ENCODE measurements at regions not wholly inside any gene's neighbourhood (a gene's known extent, or its start where the extent isn't known, plus 50 kb on each side); places are given as distances from the start of the nearest gene placed in this dataset.
"Not testable (repeated sequence)": the region's sequence is repeated elsewhere in the genome, so short reads cannot be mapped to it uniquely, and the experiment has no call there.

DNA sequence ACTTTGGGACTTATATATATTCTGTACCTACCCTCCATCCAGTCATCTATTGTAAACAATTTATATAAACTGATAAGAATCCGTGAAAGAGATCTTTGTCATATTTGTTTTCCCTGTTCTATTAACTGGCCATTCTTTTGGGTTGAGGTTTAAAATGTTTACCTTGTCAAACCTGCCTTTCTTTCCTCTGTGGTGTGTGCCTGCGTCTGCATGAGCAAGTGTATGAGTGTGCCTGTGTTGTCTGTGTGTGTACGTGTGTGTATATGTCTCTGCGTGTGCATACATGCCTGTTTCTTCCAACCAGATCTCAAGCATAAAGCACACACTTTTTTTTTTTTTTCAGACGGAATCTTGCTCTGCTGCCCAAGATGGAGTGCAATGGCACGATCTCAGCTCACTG lies 201.5 kb downstream of the C16orf95 start:
- H3K27me3 Mint-ChIP-seq, result peaks cover 7% of the 10 kb centered on the region
- DNase-seq, result no peak
- CTCF ChIA-PET, result no interaction called here
- no peaks in the 10 kb centered on the region for H3K36me3 Mint-ChIP-seq
- no peaks in the 10 kb centered on the region for H3K4me1 Mint-ChIP-seq
- H3K9me3 Mint-ChIP-seq, result no peaks in the 10 kb centered on the region
- H3K27ac Mint-ChIP-seq, result no peak overlapping the region
- H3K4me3 Mint-ChIP-seq, result no peak overlapping the region

DNA sequence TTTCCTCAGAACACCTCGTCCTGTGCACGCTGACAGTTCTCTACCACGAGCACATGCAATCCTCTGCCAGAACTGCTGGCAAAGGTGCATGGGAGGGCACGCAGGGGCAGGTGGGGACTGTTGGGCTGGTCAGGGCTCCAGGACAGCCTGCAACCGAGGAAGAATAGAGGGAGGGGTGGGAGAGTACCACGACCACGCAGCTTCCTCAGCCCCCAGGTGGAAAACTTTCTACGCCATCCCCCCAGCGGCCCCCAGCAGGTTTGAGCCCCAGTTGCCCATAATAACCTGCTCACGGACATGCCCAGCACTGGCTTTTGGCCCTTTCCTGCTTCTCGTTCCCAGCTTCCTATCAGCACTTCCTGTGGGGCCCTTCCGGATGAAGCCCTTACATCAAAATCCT lies 199.3 kb downstream of the C16orf95 start:
- Mint-ChIP-seq H3K4me3 (no peak overlapping the region), H3K27ac (no peak overlapping the region), H3K9me3 (no peaks in the 10 kb centered on the region), H3K27me3 (peaks cover 7% of the 10 kb centered on the region), H3K36me3 (no peaks in the 10 kb centered on the region), H3K4me1 (no peaks in the 10 kb centered on the region)
- CTCF ChIA-PET, result interaction anchor here (0.6 kb wide), 1 partner anchor 496 kb away, joined by 3 read pairs; no protein-coding TSS in a partner anchor
- no peak for DNase-seq

DNA sequence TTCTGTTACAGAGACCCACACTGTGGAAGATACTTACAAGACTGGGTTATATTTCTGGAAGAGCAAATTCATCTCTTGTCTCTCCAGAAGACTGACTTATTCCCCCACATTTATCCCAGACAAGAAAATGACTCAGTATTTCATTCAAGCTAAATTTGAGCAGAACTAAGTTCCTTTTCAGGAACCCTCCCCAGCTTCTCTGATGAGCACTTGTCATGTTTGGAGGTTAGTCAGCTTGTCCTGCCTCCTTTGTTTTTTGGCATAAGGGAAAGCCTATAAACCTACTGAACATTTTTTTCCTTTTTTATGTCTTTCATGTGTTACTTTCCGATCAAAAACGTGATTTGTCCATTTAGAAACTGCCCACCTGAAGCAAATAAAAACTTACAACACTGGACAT lies 198.0 kb downstream of the C16orf95 start:
- CTCF ChIA-PET, result no interaction called here
- no peaks in the 10 kb centered on the region for H3K4me1 Mint-ChIP-seq
- peaks cover 7% of the 10 kb centered on the region for H3K27me3 Mint-ChIP-seq
- no peaks in the 10 kb centered on the region for H3K36me3 Mint-ChIP-seq
- no peak overlapping the region for H3K27ac Mint-ChIP-seq
- no peak for DNase-seq
- no peak overlapping the region for H3K4me3 Mint-ChIP-seq
- peaks cover 3% of the 10 kb centered on the region for H3K9me3 Mint-ChIP-seq

DNA sequence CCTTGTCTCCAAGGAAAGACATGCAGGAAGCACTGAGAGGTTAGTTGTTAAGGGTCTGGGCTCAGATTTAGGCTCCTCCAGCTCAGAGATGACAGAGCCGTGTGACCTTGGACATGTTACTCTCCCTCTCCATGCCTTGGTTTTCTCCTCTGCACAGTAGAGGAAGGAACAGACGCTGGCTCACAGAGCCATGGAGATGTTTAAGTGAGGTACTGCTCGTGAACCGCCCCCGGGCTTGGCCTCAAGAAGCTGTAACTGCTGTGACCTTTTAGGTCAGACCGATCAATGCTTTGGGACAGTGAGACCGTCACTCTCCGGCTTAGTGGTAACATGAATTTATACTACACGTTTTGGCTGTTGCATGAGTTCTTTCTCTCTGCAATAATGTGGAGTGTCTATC lies 197.4 kb downstream of the C16orf95 start:
- Mint-ChIP-seq H3K9me3 (peaks cover 3% of the 10 kb centered on the region), H3K27me3 (peaks cover 7% of the 10 kb centered on the region), H3K36me3 (no peaks in the 10 kb centered on the region), H3K4me3 (no peak overlapping the region), H3K27ac (no peak overlapping the region), H3K4me1 (no peaks in the 10 kb centered on the region)
- CTCF ChIA-PET, result no interaction called here
- no peak for DNase-seq

DNA sequence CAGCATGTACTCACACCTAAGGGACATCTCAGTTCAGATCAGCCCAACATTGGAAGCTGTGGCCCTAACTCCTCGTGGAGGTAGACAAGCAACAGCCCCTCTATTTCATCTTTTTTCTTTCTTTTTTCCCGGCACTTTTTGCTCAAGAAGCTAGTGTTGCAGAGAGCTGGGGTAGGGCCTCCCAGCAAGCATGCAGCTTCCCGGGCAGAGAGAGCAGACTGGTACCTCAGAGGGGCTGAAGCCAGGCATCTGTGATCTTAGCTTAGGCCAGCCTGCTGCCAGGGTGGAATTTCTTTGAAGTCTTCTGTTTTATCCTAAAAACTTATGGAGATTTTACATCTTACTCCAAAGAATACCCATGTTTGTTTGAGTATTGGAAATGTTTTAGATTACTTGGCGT lies 195.4 kb downstream of the C16orf95 start:
- H3K9me3 Mint-ChIP-seq, result peaks cover 3% of the 10 kb centered on the region
- peaks cover 7% of the 10 kb centered on the region for H3K27me3 Mint-ChIP-seq

DNA sequence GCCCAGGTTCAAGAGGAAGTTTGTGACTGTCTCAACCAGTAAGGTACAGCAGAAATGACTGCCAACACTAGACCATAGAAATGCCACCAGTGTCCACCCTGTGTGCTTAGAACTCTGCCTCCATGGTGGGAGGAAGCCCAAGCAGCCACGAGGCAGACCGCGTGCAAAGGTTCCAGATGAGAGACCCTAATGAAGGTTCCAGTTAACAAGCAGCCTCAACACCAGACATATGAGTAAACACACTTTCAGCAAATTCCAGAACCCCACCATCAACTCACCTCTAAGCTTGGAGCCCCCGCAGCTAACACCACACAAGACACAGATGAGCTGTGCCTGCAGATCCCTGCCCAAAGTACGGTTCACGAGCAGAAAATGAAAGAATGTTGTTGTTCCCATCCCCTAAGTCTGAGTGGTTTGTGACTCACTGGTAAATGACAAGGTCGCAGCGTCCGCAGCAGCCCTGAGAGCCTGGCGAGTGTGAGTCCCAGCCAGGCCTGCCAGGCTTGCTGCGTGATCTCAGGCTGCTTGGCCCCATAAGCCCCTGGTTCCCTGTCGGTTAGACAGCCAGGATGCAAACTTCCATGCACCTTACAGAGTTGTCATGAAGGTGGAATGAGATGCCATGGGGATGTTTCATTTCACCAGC lies 193.7 kb downstream of the C16orf95 start:
- Mint-ChIP-seq H3K27ac (no peak overlapping the region), H3K36me3 (no peaks in the 10 kb centered on the region), H3K9me3 (peaks cover 3% of the 10 kb centered on the region), H3K4me3 (no peak overlapping the region), H3K27me3 (no peaks in the 10 kb centered on the region), H3K4me1 (no peaks in the 10 kb centered on the region)
- DNase-seq, result no peak
- CTCF ChIA-PET, result no interaction called here

More for the DNA sequence above, 195.4 kb downstream of the C16orf95 start:
- CTCF ChIA-PET, result no interaction called here
- Mint-ChIP-seq H3K4me3 (no peak overlapping the region), H3K4me1 (no peaks in the 10 kb centered on the region), H3K27ac (no peak overlapping the region), H3K36me3 (no peaks in the 10 kb centered on the region)
- DNase-seq, result no peak

DNA sequence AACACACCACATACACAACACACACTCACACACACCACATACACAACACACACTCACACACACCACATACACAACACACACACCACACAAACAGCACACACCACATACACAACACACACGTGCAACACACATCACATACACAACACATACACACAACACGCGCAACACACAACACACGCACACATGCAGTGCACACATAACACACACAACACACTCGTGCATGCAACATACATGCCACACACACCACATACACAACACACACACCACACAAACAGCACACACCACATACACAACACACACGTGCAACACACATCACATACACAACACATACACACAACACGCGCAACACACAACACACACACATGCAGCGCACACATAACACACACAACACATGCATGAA lies 192.8 kb downstream of the C16orf95 start:
- H3K27me3 Mint-ChIP-seq, H3K27ac Mint-ChIP-seq, CTCF ChIA-PET, H3K4me1 Mint-ChIP-seq, DNase-seq, H3K9me3 Mint-ChIP-seq, H3K4me3 Mint-ChIP-seq, H3K36me3 Mint-ChIP-seq: not testable (repeated sequence)

DNA sequence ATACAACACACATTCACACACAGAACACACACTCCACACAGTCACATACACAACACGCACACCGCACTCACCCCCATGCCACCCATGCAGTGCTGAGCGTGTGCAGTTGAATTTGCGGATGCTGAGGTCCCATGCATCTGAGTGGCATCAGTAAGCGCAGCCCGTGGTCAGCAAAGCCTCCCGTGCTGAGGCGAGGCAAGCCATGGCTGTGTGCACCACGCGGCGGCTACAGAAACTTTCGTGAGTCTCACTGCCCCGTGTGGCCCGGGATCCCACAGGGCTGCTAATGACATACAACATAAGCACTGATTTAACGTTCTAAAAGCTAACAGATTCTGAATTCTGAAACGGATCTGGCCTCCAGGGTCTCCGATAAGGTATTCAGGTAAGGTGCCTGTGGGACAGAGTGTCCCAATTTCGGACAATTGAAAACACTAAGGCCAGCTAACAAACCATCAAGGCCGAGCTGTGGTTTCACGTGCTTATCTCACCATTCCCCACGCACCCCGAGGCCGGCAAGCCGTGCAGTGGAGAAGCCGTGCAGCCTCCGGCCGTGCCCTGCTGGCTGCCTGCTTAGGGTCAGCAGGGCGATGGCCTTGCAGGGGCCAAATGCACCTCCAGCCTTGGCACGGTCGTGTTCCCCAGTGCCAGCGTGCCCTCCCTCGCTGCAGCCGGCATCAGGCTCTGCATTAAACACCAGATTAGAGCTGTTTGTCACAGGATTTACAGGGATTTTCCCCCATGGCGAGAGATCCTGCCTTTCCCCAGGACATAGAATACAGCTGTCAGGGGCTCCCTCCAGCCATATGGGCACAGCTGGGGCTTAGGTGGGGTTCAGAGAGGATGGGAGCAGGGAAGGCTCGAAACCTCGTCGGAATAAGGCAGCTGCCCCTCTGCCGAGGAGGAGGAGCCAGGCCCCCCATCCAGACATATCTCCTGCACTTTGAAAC lies 191.7 kb downstream of the C16orf95 start:
- peaks cover 3% of the 10 kb centered on the region for H3K9me3 Mint-ChIP-seq
- no peaks in the 10 kb centered on the region for H3K27me3 Mint-ChIP-seq
- H3K36me3 Mint-ChIP-seq, result no peaks in the 10 kb centered on the region
- no peak overlapping the region for H3K27ac Mint-ChIP-seq
- H3K4me1 Mint-ChIP-seq, result no peaks in the 10 kb centered on the region
- no peak overlapping the region for H3K4me3 Mint-ChIP-seq
- DNase-seq, result no peak
- CTCF ChIA-PET, result no interaction called here

DNA sequence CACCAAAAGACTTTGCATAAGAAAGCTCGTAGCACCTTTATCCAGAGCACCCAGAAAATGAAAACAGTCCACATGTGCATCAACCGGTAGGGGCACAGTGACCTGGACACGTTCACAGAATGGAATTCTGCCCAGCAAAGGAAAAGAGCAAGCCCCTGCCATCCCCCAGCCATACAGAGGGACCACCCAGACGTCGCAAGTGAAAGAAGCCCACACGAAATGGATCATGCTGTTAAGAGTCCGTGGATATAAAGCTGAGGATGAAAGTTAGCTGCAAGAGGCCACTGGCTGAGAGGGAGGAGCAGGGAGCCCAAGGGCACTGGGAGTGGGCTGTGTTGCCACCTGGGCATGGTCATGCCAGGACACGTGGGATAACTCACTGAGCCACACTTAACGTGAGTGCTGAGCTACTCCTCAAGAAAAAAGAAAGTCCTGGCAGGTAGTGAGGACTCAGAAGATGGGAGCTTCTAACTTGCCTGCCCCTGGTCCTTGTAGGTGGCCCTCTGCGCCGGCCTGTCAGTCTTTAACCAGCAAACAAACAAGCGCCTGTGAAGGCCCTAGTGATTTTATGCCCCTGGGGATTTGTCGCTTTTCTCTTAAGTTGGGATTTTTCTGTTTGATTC lies 190.7 kb downstream of the C16orf95 start:
- CTCF ChIA-PET, result no interaction called here
- no peak overlapping the region for H3K4me3 Mint-ChIP-seq
- no peaks in the 10 kb centered on the region for H3K4me1 Mint-ChIP-seq
- H3K36me3 Mint-ChIP-seq, result no peaks in the 10 kb centered on the region
- H3K27ac Mint-ChIP-seq, result no peak overlapping the region
- DNase-seq, result no peak
- no peaks in the 10 kb centered on the region for H3K27me3 Mint-ChIP-seq
- H3K9me3 Mint-ChIP-seq, result peaks cover 3% of the 10 kb centered on the region

DNA sequence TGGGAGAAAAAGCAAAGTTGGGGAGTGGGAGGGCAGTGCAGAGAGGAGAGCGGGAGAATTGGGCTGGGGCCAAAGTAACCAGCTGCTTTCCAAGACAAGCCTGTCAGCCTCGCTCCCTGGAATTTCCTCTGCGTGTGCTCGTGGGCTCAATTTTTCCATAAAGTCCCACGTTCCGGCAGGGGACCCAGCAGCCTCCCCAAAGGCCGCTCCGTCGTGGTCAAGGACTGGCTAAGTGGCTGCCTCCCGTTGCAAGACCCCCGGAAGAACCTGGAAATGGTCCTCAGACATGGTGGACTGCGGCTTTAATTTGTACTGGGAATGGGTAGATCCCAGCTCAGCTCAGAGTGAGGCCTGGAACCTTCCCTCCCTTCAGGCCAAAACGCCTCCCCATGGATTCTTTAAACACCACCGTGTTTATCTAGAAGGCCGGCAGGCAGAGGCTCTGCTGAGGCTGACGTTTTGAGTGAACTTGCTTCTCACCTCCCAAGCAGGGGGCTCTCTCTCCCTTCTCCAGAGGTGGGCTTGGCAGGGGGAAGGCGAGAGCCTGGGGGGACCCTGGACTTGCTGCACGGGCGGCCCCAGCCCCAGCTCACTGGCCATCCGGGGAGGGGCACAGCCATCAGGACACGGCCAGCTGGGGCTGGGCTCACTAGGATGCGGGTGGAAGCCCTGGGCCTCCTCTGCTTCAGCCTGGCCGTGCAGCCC lies 190.0 kb downstream of the C16orf95 start:
- CTCF ChIA-PET, result no interaction called here
- DNase-seq, result no peak

DNA sequence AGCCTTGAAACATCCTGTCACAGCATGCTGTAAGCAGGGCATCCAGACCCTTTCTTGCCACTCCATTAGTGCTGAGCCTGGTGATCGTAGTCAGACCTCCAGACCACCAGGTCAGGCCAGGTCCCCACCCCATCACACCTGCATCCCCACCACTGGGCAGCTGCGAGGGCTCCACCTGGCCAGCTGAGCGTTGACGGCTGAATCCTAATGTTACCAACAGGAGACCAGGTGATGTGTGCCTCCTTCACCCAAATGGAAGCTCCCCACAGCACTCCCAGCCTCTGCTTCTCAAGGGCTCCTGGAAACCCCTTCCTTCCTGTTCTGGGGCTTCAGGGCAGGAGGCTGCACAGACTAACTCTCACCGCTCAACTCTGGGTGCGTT lies 189.4 kb downstream of the C16orf95 start:
- H3K4me3 Mint-ChIP-seq, result no peak overlapping the region
- H3K4me1 Mint-ChIP-seq, result no peaks in the 10 kb centered on the region
- CTCF ChIA-PET, result no interaction called here
- no peak overlapping the region for H3K27ac Mint-ChIP-seq
- H3K36me3 Mint-ChIP-seq, result no peaks in the 10 kb centered on the region
- peaks cover 3% of the 10 kb centered on the region for H3K9me3 Mint-ChIP-seq
- DNase-seq, result no peak
- H3K27me3 Mint-ChIP-seq, result no peaks in the 10 kb centered on the region

More for the DNA sequence above, 190.0 kb downstream of the C16orf95 start:
- Mint-ChIP-seq H3K4me3 (no peak overlapping the region), H3K27ac (no peak overlapping the region), H3K4me1 (no peaks in the 10 kb centered on the region), H3K27me3 (no peaks in the 10 kb centered on the region), H3K9me3 (peaks cover 3% of the 10 kb centered on the region), H3K36me3 (no peaks in the 10 kb centered on the region)

DNA sequence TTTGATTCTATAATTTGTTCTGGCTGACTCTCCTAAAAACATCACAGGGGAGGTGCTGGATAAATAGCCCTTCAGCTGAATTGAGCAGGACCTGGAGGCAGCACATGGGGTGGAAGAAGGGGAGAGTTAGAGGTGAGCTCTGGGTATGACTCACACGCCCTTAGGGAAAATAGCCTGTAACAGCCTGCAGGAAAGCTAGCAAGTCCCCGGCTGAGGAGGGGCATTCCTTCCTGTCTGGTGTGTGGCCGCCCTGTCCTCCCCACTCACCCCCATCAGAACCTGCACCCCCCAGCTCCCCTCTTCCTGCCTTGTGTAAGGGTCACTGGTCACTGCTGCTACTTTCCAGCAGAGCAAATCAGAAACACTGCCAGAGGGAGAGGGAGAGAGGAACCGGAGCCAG lies 187.4 kb downstream of the C16orf95 start:
- H3K27ac Mint-ChIP-seq, result no peak overlapping the region
- DNase-seq, result no peak
- CTCF ChIA-PET, result no interaction called here
- H3K4me3 Mint-ChIP-seq, result no peak overlapping the region
- H3K27me3 Mint-ChIP-seq, result no peaks in the 10 kb centered on the region
- H3K4me1 Mint-ChIP-seq, result no peaks in the 10 kb centered on the region
- no peaks in the 10 kb centered on the region for H3K36me3 Mint-ChIP-seq
- no peaks in the 10 kb centered on the region for H3K9me3 Mint-ChIP-seq

DNA sequence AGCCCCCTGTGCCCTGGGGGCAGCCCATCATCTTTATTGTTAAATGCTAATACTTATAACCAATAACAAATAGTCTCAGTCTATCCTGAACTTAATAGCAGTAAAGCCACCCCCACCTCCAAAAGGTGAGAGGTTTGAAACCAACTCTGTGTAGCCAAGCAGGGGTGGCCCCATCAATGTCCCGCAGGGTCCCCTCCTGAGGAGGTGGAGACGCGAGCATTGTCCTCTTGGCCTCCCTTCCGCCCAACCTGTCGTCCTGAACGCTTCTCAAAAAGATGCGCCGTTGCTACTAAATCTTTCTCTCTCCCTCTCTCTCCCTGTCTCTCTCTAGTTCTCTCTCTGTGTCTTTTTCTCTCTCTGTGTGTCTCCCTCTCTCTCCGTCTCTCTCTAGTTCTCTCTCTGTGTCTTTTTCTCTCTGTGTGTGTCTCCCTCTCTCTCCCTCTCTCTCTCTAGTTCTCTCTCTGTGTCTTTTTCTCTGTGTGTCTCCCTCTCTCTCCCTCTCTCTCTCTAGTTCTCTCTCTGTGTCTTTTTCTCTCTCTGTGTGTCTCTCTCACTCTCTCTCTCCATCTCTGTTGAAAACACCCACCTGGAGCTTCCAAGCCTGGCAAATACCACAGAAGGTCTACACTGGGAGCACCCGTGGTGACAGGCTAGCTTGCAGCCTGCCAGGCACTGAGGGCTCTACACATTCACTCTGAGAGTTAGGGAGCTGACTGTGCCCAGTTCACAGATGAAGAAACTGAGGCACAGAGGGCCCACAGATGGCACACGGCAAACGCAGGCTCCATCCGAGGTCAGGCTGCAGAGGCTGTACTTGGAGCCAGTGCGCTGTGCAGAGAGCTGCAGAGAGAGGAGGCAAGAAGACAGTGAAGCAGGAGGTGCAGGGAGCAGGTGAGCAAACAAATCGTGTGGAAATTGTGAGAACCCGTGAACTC lies 185.9 kb downstream of the C16orf95 start:
- CTCF ChIA-PET, result no interaction called here
- no peaks in the 10 kb centered on the region for H3K9me3 Mint-ChIP-seq
- H3K27ac Mint-ChIP-seq, result no peak overlapping the region
- H3K4me3 Mint-ChIP-seq, result no peak overlapping the region
- no peaks in the 10 kb centered on the region for H3K27me3 Mint-ChIP-seq
- H3K36me3 Mint-ChIP-seq, result no peaks in the 10 kb centered on the region
- H3K4me1 Mint-ChIP-seq, result no peaks in the 10 kb centered on the region
- DNase-seq, result no peak

DNA sequence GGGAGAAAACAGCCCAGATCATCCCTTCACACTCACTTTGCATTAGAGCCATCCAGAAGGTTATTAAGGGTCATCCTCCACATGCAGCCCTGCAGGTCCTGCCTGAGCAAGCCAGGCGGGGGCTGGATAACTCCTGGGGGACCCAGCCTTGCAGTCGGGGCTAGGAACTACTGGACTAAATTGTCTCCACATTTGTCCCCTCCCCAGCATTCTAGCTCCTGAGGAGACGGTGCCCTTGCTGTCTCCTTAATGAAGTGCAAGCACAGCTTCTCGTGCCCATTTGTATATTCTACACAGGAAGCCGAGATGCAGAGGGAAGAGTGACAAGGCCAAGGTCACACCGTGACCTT lies 185.2 kb downstream of the C16orf95 start:
- Mint-ChIP-seq H3K4me1 (no peaks in the 10 kb centered on the region), H3K27ac (no peak overlapping the region), H3K4me3 (no peak overlapping the region), H3K9me3 (no peaks in the 10 kb centered on the region), H3K36me3 (no peaks in the 10 kb centered on the region), H3K27me3 (no peaks in the 10 kb centered on the region)
- no peak for DNase-seq
- CTCF ChIA-PET, result no interaction called here
